ENCODE measurements at regions not wholly inside any gene's neighbourhood (a gene's known extent, or its start where the extent isn't known, plus 50 kb on each side); places are given as distances from the start of the nearest gene placed in this dataset.

DNA sequence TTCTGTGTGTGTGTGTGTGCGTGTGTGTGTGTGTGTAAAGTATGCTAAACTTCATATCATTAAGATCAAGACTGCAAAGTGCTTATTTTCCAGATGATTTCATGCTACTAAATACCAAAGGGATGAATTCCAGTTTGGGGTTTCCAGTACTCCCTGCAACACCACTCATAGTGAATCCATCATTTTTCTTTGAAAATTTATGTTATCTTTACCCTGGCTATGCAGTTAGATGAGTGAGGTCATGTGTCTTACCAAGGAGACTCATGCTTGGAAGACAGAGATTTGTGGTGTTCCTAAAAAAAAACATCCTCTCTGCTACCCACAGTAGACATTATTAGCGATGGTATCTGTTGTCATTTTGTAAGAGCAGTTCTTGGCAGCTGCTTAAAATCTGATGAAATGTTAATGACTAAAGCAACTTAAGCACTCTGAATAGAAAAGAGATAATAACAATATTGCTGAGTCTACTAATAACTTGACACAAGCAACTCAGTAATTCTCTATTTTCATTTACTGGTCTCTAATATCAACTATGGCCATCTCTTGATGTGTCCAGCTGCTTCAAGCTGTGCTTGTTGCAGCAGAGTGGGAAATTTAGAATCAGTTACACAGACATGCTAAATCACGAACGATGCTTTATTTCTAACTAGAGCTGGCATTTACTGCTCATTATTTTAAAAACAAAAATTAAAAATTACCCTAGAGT, 1953.0 kb upstream of the IGFBP7 start:
- ChIA-PET POLR2A (ENCODE audit: low non-redundant PET) (no interaction called here), CTCF (no interaction called here)
- no peaks in the 10 kb centered on the region for H3K9me3 ChIP-seq (ENCODE audit: low read depth, low read length, poor library complexity, severe bottlenecking)
- H3K4me3 ChIP-seq (ENCODE audit: low read depth, low read length, poor library complexity, severe bottlenecking), result no peak overlapping the region
- H3K27me3 ChIP-seq (replicated peaks; ENCODE audit: insufficient read depth, low read depth, low read length, poor library complexity), result no peaks in the 10 kb centered on the region
- intact Hi-C loops (cut with micrococcal nuclease; ENCODE audit: unreplicated experiment), result no loop called here
- H3K36me3 ChIP-seq (ENCODE audit: insufficient read depth, low read length, poor library complexity, severe bottlenecking), result no peaks in the 10 kb centered on the region
- no TSS peak for BruUV-seq (replicated peaks)
- TF ChIP-seq, protein P1, sequence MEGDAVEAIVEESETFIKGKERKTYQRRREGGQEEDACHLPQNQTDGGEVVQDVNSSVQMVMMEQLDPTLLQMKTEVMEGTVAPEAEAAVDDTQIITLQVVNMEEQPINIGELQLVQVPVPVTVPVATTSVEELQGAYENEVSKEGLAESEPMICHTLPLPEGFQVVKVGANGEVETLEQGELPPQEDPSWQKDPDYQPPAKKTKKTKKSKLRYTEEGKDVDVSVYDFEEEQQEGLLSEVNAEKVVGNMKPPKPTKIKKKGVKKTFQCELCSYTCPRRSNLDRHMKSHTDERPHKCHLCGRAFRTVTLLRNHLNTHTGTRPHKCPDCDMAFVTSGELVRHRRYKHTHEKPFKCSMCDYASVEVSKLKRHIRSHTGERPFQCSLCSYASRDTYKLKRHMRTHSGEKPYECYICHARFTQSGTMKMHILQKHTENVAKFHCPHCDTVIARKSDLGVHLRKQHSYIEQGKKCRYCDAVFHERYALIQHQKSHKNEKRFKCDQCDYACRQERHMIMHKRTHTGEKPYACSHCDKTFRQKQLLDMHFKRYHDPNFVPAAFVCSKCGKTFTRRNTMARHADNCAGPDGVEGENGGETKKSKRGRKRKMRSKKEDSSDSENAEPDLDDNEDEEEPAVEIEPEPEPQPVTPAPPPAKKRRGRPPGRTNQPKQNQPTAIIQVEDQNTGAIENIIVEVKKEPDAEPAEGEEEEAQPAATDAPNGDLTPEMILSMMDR (conservative IDR thresholded peaks at IDR 0.05; ENCODE audit: low read depth, low read length), result no peak
- TF ChIP-seq EZH2 (IDR thresholded peaks at IDR 0.05; ENCODE audit: borderline replicate concordance, low read depth, low read length, poor library complexity, severe bottlenecking), result no peak
- no peak overlapping the region for H3K27ac ChIP-seq (ENCODE audit: low read depth, low read length, poor library complexity, severe bottlenecking)
- no peak for DNase-seq (ENCODE audit: low spot score)
- no peaks in the 10 kb centered on the region for H3K4me1 ChIP-seq (ENCODE audit: insufficient read depth, low read length, poor library complexity, severe bottlenecking)

DNA sequence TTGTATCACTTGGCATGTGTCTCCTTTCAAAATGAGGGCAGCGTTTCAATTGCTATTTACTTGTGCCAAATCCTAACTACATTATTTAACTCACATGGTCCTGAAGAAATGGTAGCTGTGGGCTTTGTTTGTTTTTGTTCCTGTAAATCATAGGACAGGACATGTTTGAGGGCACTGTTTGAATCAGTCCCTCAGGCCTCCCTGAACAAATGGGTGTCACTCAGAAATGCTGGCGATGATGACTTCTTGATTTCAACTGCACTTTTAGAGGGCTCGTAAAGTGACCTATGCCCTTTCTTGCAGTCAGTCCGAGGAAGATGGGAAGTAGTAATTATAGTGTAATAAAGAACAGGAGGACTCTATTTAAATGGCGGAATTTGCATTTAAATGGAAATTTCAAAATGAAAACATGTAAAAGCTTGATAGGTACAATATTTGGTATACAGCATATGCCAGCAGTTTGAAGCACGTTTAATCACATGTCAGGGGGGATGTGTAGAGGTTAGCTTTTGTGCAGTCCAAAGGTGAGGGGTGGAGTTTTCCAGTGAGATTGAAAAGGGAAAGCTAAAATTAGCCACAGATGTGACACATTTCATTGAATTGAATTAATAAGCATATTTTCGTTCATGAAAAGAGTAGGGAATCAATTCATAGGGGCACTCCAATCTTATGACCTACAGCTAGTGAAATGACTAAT, 1958.7 kb upstream of the IGFBP7 start:
- H3K27me3 ChIP-seq (replicated peaks; ENCODE audit: insufficient read depth, low read depth, low read length, poor library complexity), result no peaks in the 10 kb centered on the region
- BruUV-seq (replicated peaks), result no TSS peak
- H3K4me1 ChIP-seq (ENCODE audit: insufficient read depth, low read length, poor library complexity, severe bottlenecking), result no peaks in the 10 kb centered on the region
- H3K4me3 ChIP-seq (ENCODE audit: low read depth, low read length, poor library complexity, severe bottlenecking), result no peak overlapping the region
- POLR2A ChIA-PET (ENCODE audit: low non-redundant PET), result no interaction called here
- no peaks in the 10 kb centered on the region for H3K36me3 ChIP-seq (ENCODE audit: insufficient read depth, low read length, poor library complexity, severe bottlenecking)
- CTCF ChIA-PET, result no interaction called here
- no peak for TF ChIP-seq EZH2 (IDR thresholded peaks at IDR 0.05; ENCODE audit: borderline replicate concordance, low read depth, low read length, poor library complexity, severe bottlenecking)
- TF ChIP-seq, protein P1 (conservative IDR thresholded peaks at IDR 0.05; ENCODE audit: low read depth, low read length), result no peak
- no peak for DNase-seq (ENCODE audit: low spot score)
- H3K27ac ChIP-seq (ENCODE audit: low read depth, low read length, poor library complexity, severe bottlenecking), result no peak overlapping the region
- H3K9me3 ChIP-seq (ENCODE audit: low read depth, low read length, poor library complexity, severe bottlenecking), result no peaks in the 10 kb centered on the region
- intact Hi-C loops (cut with micrococcal nuclease; ENCODE audit: unreplicated experiment), result no loop called here

- no peak for TF ChIP-seq EZH2 (IDR thresholded peaks at IDR 0.05; ENCODE audit: borderline replicate concordance, low read depth, low read length, poor library complexity, severe bottlenecking)
- TF ChIP-seq, protein P1 (conservative IDR thresholded peaks at IDR 0.05; ENCODE audit: low read depth, low read length), result no peak
- Histone ChIP-seq H3K4me3 (ENCODE audit: low read depth, low read length, poor library complexity, severe bottlenecking) (no peak overlapping the region), H3K36me3 (ENCODE audit: insufficient read depth, low read length, poor library complexity, severe bottlenecking) (no peaks in the 10 kb centered on the region), H3K27ac (ENCODE audit: low read depth, low read length, poor library complexity, severe bottlenecking) (no peak overlapping the region), H3K9me3 (ENCODE audit: low read depth, low read length, poor library complexity, severe bottlenecking) (no peaks in the 10 kb centered on the region), H3K4me1 (ENCODE audit: insufficient read depth, low read length, poor library complexity, severe bottlenecking) (no peaks in the 10 kb centered on the region), H3K27me3 (replicated peaks; ENCODE audit: insufficient read depth, low read depth, low read length, poor library complexity) (no peaks in the 10 kb centered on the region)
- intact Hi-C loops (cut with micrococcal nuclease; ENCODE audit: unreplicated experiment), result no loop called here
- ChIA-PET POLR2A (ENCODE audit: low non-redundant PET) (no interaction called here), CTCF (no interaction called here)
- BruUV-seq (replicated peaks), result no TSS peak
- no peak for DNase-seq (ENCODE audit: low spot score)
These were observed 1976.2 kb upstream of the IGFBP7 start for GRCh38 chr4:59086410-59086809.
